SK-N-SH (cell line): ENCODE measurements at regions not wholly inside any gene's neighbourhood (a gene's known extent, or its start where the extent isn't known, plus 50 kb on each side); places are given as distances from the start of the nearest gene placed in this dataset.

ENCODE experiments used
- CHD2 ChIP-seq: fragments of 150-350 bp; IDR thresholded peaks from 2 replicates; pipeline ENCODE4 v1.6.1; 2018; ENCODE audit warnings: low read length; ENCODE audit not compliant: partially characterized antibody
- CTCF ChIP-seq: fragments of 200-600 bp; sonication (generic); IDR thresholded peaks from 2 replicates; pipeline ENCODE4 v1.6.1; 2017; ENCODE audit warnings: antibody characterized with exemption, mild to moderate bottlenecking, moderate library complexity
- REST ChIP-seq: IDR thresholded peaks from 2 replicates; pipeline ENCODE4 v1.6.1; 2012; ENCODE audit warnings: mild to moderate bottlenecking, low read depth, low read length, moderate library complexity
- YY1 ChIP-seq: IDR thresholded peaks from 2 replicates; pipeline ENCODE4 v1.4.0; 2012; ENCODE audit warnings: low read depth, mild to moderate bottlenecking

GRCh38 chr7:126185959-126186580 is 1066.7 kb downstream of the GRM8 start:
- TF ChIP-seq CTCF (no peak), REST (no peak), CHD2 (no peak), YY1 (no peak)
